PFSK-1 (cell line): ENCODE measurements at regions not wholly inside any gene's neighbourhood (a gene's known extent, or its start where the extent isn't known, plus 50 kb on each side); places are given as distances from the start of the nearest gene placed in this dataset.

Source experiments
- REST ChIP-seq, 2 experiments: IDR thresholded peaks; 2 replicates each; pipeline versions ENCODE4 v1.6.1 to v1.8.0; 2011 to 2012; ENCODE audit warnings: low read depth in 2 of 2, low read length in 2 of 2, control low read depth in 1 of 2, inconsistent platforms in 1 of 2, mild to moderate bottlenecking in 1 of 2, moderate library complexity in 1 of 2; ENCODE audit not compliant: insufficient read depth in 1 of 2
- TAF1 ChIP-seq: IDR thresholded peaks from 2 replicates; pipeline ENCODE4 v1.6.1; 2012; ENCODE audit warnings: low read length, control low read depth, borderline replicate concordance; ENCODE audit not compliant: insufficient read depth

DNA sequence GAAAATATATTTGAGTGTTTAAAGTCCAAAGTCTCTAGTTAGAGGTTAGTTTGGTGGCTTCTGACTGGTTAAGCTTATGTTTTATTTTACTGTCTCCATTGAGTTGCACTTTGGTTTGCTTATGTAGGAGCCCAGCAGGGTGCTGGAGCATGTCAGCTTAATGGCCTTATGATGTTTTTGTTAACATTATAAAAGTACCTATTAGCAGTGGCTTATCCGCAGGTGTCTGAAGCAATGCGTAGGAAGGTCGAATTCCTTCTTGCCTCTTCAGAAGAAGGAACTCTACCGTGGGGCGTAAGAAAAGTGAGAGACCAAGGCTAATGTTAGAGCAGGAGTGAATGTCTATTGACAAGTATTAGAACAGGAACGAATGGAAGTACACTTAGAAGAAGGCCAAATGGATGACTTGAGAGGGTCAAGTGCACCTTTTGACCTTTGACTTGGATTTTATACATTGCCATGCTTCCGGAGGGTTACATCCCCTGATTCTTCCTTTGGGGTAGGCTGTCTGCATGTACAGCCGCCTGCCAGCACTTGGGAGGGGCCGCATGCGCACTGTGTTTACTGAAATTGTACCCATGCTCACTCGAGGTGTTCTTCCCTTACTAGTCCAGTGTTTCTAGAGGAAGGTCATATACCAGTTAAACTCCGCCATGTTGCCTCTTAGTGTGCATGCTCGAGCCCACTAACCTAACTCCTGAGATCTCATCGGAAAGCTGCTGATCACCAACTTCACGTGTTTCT lies 793.9 kb upstream of the PCDH9 start:
- no peak for TF ChIP-seq REST (IDR thresholded peaks at IDR 0.05; ENCODE audit: insufficient read depth in 1 of 2, low read depth in 2 of 2, low read length in 2 of 2)
- TF ChIP-seq TAF1: no peak
